SH-SY5Y (cell line): ENCODE measurements at regions not wholly inside any gene's neighbourhood (a gene's known extent, or its start where the extent isn't known, plus 50 kb on each side); places are given as distances from the start of the nearest gene placed in this dataset.

Experiments
- GATA2 ChIP-seq: IDR thresholded peaks from 2 replicates; pipeline ENCODE4 v1.6.1; 2011; ENCODE audit warnings: mild to moderate bottlenecking, low read depth, low read length
- GATA3 ChIP-seq: IDR thresholded peaks from 2 replicates; pipeline ENCODE4 v1.6.1; 2011; ENCODE audit warnings: low read depth, mild to moderate bottlenecking, low read length, moderate library complexity

DNA sequence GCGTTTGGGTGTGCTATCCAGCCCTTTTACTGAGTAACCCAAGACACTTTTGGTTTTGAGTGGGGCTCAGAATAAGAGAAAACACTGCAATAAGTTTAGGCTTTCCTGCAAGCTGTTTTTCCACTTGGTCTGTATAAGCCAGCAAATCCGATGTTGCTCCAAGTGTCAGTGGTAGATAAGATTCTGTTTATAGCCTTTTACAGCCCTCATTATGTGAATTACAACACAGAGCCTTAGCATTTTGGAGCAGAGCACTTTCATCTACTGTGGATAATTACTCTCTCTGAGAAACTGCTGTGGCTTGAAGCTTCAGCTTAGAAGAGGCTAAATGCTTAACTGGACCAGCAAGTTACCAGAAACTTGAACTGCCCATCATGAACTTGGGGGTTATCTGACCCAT lies 601.1 kb downstream of the JRKL start:
- no peak for TF ChIP-seq GATA2
- TF ChIP-seq GATA3 = no peak
